H9 (cell line): ENCODE measurements at regions not wholly inside any gene's neighbourhood (a gene's known extent, or its start where the extent isn't known, plus 50 kb on each side); places are given as distances from the start of the nearest gene placed in this dataset.

ENCODE experiments used
- DNase-seq: peaks from one replicate; pipeline ENCODE4 v3.0.0-alpha.2; 2017
- H2AFZ ChIP-seq: one replicate; pipeline ENCODE4 v1.6.1; 2013; ENCODE audit warnings: mild to moderate bottlenecking, low read length, control low read depth, moderate library complexity
- H2AK5ac ChIP-seq: 2 replicates; pipeline ENCODE4 v1.6.1; 2013; ENCODE audit warnings: low read length, control low read depth, mixed read lengths; ENCODE audit not compliant: insufficient read length
- H2BK120ac ChIP-seq: one replicate; pipeline ENCODE4 v1.6.1; 2013; ENCODE audit warnings: low read depth, mild to moderate bottlenecking, low read length, control low read depth, inconsistent platforms; ENCODE audit not compliant: poor library complexity, severe bottlenecking
- H2BK12ac ChIP-seq: 2 replicates; pipeline ENCODE4 v1.6.1; 2013; ENCODE audit warnings: low read length, control low read depth, mixed read lengths, low read depth; ENCODE audit not compliant: insufficient read length
- H2BK15ac ChIP-seq: 2 replicates; pipeline ENCODE4 v1.6.1; 2013; ENCODE audit warnings: low read depth, low read length, control low read depth
- H2BK20ac ChIP-seq: one replicate; pipeline ENCODE4 v1.6.1; 2013; ENCODE audit warnings: low read depth, mild to moderate bottlenecking, low read length, control low read depth, inconsistent platforms; ENCODE audit not compliant: poor library complexity, severe bottlenecking
- H2BK5ac ChIP-seq: 2 replicates; pipeline ENCODE4 v1.6.1; 2013; ENCODE audit warnings: low read length, control low read depth, mixed read lengths; ENCODE audit not compliant: insufficient read length
- H3K14ac ChIP-seq: 2 replicates; pipeline ENCODE4 v1.6.1; 2013; ENCODE audit warnings: low read length, control low read depth; ENCODE audit not compliant: insufficient read depth
- H3K18ac ChIP-seq: 2 replicates; pipeline ENCODE4 v1.6.1; 2013; ENCODE audit warnings: low read depth, mild to moderate bottlenecking, mixed read lengths, low read length, control low read depth; ENCODE audit not compliant: insufficient read length
- H3K23ac ChIP-seq: 2 replicates; pipeline ENCODE4 v1.6.1; 2013; ENCODE audit warnings: low read length, control low read depth, mixed read lengths, low read depth; ENCODE audit not compliant: insufficient read length
- H3K23me2 ChIP-seq: 2 replicates; pipeline ENCODE4 v1.6.1; 2013; ENCODE audit warnings: low read depth, mild to moderate bottlenecking, mixed read lengths, low read length, control low read depth; ENCODE audit not compliant: insufficient read length, poor library complexity, severe bottlenecking
- H3K27ac ChIP-seq: 2 replicates; pipeline ENCODE4 v1.5.1; 2013; ENCODE audit warnings: low read length, control low read depth, mixed read lengths, low read depth; ENCODE audit not compliant: insufficient read length
- H3K27me3 ChIP-seq: 2 replicates; pipeline ENCODE4 v1.6.1; 2013; ENCODE audit warnings: low read length, control low read depth, inconsistent platforms; ENCODE audit not compliant: insufficient read depth
- H3K4ac ChIP-seq: 2 replicates; pipeline ENCODE4 v1.6.1; 2013; ENCODE audit warnings: low read depth, mild to moderate bottlenecking, control low read depth, inconsistent platforms, low read length, moderate library complexity
- H3K4me1 ChIP-seq: 2 replicates; pipeline ENCODE4 v1.6.1; 2013; ENCODE audit warnings: low read length, control low read depth, inconsistent platforms; ENCODE audit not compliant: insufficient read depth
- H3K4me2 ChIP-seq: 2 replicates; pipeline ENCODE4 v1.6.1; 2013; ENCODE audit warnings: low read length, control low read depth, mixed read lengths; ENCODE audit not compliant: insufficient read length, insufficient read depth
- H3K56ac ChIP-seq: 2 replicates; pipeline ENCODE4 v1.6.1; 2013; ENCODE audit warnings: low read depth, mild to moderate bottlenecking, mixed read lengths, low read length, control low read depth; ENCODE audit not compliant: insufficient read length
- H3K79me1 ChIP-seq: 2 replicates; pipeline ENCODE4 v1.6.1; 2013; ENCODE audit warnings: low read depth, mild to moderate bottlenecking, moderate library complexity, low read length, control low read depth, inconsistent platforms; ENCODE audit not compliant: insufficient read depth, poor library complexity, severe bottlenecking
- H3K79me2 ChIP-seq: 2 replicates; pipeline ENCODE4 v1.6.1; 2013; ENCODE audit warnings: low read length, control low read depth, inconsistent platforms; ENCODE audit not compliant: insufficient read depth
- H3K9ac ChIP-seq: 2 replicates; pipeline ENCODE4 v1.6.1; 2013; ENCODE audit warnings: low read length, control low read depth, mixed read lengths; ENCODE audit not compliant: insufficient read length; ENCODE audit errors: extremely low read depth
- H3K9me3 ChIP-seq: one replicate; pipeline ENCODE4 v1.6.1; 2013; ENCODE audit warnings: low read depth, low read length, inconsistent platforms; ENCODE audit not compliant: control insufficient read depth
- H3T11ph ChIP-seq: one replicate; pipeline ENCODE4 v1.6.1; 2013; ENCODE audit warnings: mild to moderate bottlenecking, low read length, control low read depth, inconsistent platforms
- H4K20me1 ChIP-seq: one replicate; pipeline ENCODE4 v1.6.1; 2013; ENCODE audit not compliant: control insufficient read depth, insufficient read length, insufficient read depth
- H4K5ac ChIP-seq: 2 replicates; pipeline ENCODE4 v1.6.1; 2013; ENCODE audit warnings: low read depth, mild to moderate bottlenecking, mixed read lengths, low read length, control low read depth; ENCODE audit not compliant: insufficient read length
- H4K8ac ChIP-seq: replicated peaks from 2 replicates; pipeline ENCODE4 v1.6.1; 2013; ENCODE audit warnings: low read length, control low read depth, mixed read lengths, low read depth; ENCODE audit not compliant: insufficient read length
- H4K91ac ChIP-seq: 2 replicates; pipeline ENCODE4 v1.6.1; 2013; ENCODE audit warnings: low read depth, mild to moderate bottlenecking, moderate library complexity, mixed read lengths, low read length, control low read depth; ENCODE audit not compliant: insufficient read length
- H3K27ac Mint-ChIP-seq, 3 experiments: 2 replicates in 2 of 3; 3 replicates in 1 of 3; pipeline ENCODE4 v1.8.0; 2020 to 2021; ENCODE audit warnings: mixed read lengths in 3 of 3, mild to moderate bottlenecking in 1 of 3, moderate library complexity in 1 of 3
- H3K27me3 Mint-ChIP-seq: 2 replicates; pipeline ENCODE4 v1.8.0; 2021; ENCODE audit warnings: low read depth, mild to moderate bottlenecking, moderate library complexity, mixed read lengths
- H3K36me3 Mint-ChIP-seq, 3 experiments: 2 replicates in 2 of 3; 3 replicates in 1 of 3; pipeline ENCODE4 v1.8.0; 2020 to 2021; ENCODE audit warnings: low read depth in 3 of 3, mixed read lengths in 3 of 3; ENCODE audit not compliant: insufficient read depth in 1 of 3
- H3K4me1 Mint-ChIP-seq, 2 experiments: 2 replicates each; pipeline ENCODE4 v1.8.0; 2020; ENCODE audit warnings: mixed read lengths in 2 of 2
- H3K4me3 Mint-ChIP-seq, 2 experiments: 2 replicates in 1 of 2; 3 replicates in 1 of 2; pipeline ENCODE4 v1.8.0; 2020 to 2021; ENCODE audit warnings: mild to moderate bottlenecking in 2 of 2, mixed read lengths in 2 of 2, moderate library complexity in 1 of 2
- H3K9me3 Mint-ChIP-seq, 2 experiments: 2 replicates in 1 of 2; 3 replicates in 1 of 2; pipeline ENCODE4 v1.8.0; 2020; ENCODE audit warnings: mild to moderate bottlenecking in 2 of 2, mixed read lengths in 2 of 2, moderate library complexity in 1 of 2
- CTCF ChIP-seq: fragments of 200-600 bp; sonication (generic); conservative IDR thresholded peaks from 3 replicates; pipeline ENCODE4 v1.8.0; 2021; ENCODE audit warnings: antibody characterized with exemption, mild to moderate bottlenecking
- WGBS: extraction: QIAGEN DNeasy Blood & Tissue Kit; methylation state at CpG from one replicate; pipeline ENCODE4 v1.1.7; 2013; ENCODE audit warnings: missing lambda C conversion rate, low lambda C conversion rate, mixed read lengths; ENCODE audit not compliant: insufficient read length; ENCODE audit errors: extremely low coverage; 5-methylcytosine and 5-hydroxymethylcytosine counted together

GRCh38 chr3:135516143-135516542 is 449.4 kb upstream of the PPP2R3A start:
- peak; percentile 75 for DNase-seq
- no peak overlapping the region for H3K9ac ChIP-seq
- no peak overlapping the region for H3T11ph ChIP-seq
- no peak overlapping the region for H2BK120ac ChIP-seq
- no peaks in the 10 kb centered on the region for H3K23me2 ChIP-seq
- H3K4ac ChIP-seq, result no peak overlapping the region
- no peak overlapping the region for H2BK12ac ChIP-seq
- H3K79me1 ChIP-seq, result no peaks in the 10 kb centered on the region
- H3K4me1 Mint-ChIP-seq, result peaks cover 12 to 20% of the 10 kb centered on the region in 2 experiments
- H4K91ac ChIP-seq, result no peak overlapping the region
- H3K4me3 Mint-ChIP-seq, result no peak overlapping the region
- H3K9me3 ChIP-seq, result no peaks in the 10 kb centered on the region
- peaks cover 2% of the 10 kb centered on the region; the same call in 1 of the 2 replicates for H3K27me3 Mint-ChIP-seq
- H3K27ac Mint-ChIP-seq, result no peak overlapping the region
- H3K27me3 ChIP-seq, result no peaks in the 10 kb centered on the region
- no peak overlapping the region for H4K5ac ChIP-seq
- H3K79me2 ChIP-seq, result no peaks in the 10 kb centered on the region
- peak; percentile 77 for TF ChIP-seq CTCF
- peak overlapping the region; percentile 75 for H2AFZ ChIP-seq
- WGBS, result no CpG with 5 or more reads among the region's 3 CpGs
- no peak overlapping the region for H3K56ac ChIP-seq
- no peak overlapping the region for H2BK5ac ChIP-seq
- H2AK5ac ChIP-seq, result no peak overlapping the region
- no peak overlapping the region for H3K23ac ChIP-seq
- no peak overlapping the region for H2BK15ac ChIP-seq
- no peak overlapping the region for H4K8ac ChIP-seq
- no peak overlapping the region for H3K18ac ChIP-seq
- H2BK20ac ChIP-seq, result no peak overlapping the region
- H3K36me3 Mint-ChIP-seq, result no peaks in the 10 kb centered on the region; a peak in 1 of 7 replicates
- no peak overlapping the region for H3K27ac ChIP-seq
- no peak overlapping the region for H3K4me2 ChIP-seq
- H4K20me1 ChIP-seq, result no peaks in the 10 kb centered on the region
- H3K9me3 Mint-ChIP-seq, result no peaks in the 10 kb centered on the region; a peak in 2 of 5 replicates
- no peaks in the 10 kb centered on the region for H3K4me1 ChIP-seq
- H3K14ac ChIP-seq, result no peak overlapping the region
